ENCODE measurements at regions not wholly inside any gene's neighbourhood (a gene's known extent, or its start where the extent isn't known, plus 50 kb on each side); places are given as distances from the start of the nearest gene placed in this dataset.

GRCh38 chr10:109668703-109669102 lies 254.6 kb downstream of the XPNPEP1 start:
- no peak for TF ChIP-seq CTCF (tag by site-specific recombination; IDR thresholded peaks at IDR 0.05)
- TF ChIP-seq ZNF544 (tag by site-specific recombination; IDR thresholded peaks at IDR 0.05), result no peak
- no peak for TF ChIP-seq SETDB1 (IDR thresholded peaks at IDR 0.05; ENCODE audit: insufficient read length, low read length)
- no peak for TF ChIP-seq ZSCAN18 (tag by site-specific recombination; IDR thresholded peaks at IDR 0.05)
- no peak for TF ChIP-seq ZNF18 (tag by site-specific recombination; IDR thresholded peaks at IDR 0.05)
- TF ChIP-seq ZNF558 (tag by site-specific recombination; IDR thresholded peaks at IDR 0.05), result no peak
- TF ChIP-seq REST (tag by site-specific recombination; IDR thresholded peaks at IDR 0.05), result no peak
- no peak for TF ChIP-seq PBX3 (CRISPR knock-in tag; IDR thresholded peaks at IDR 0.05)
- TF ChIP-seq SP2 (tag by site-specific recombination; IDR thresholded peaks at IDR 0.05), result no peak
